Suprapubic skin (tissue), 4 donors: ENCODE measurements at regions not wholly inside any gene's neighbourhood (a gene's known extent, or its start where the extent isn't known, plus 50 kb on each side); places are given as distances from the start of the nearest gene placed in this dataset.

Experiments used
- DNase-seq, 2 donors: peaks; one replicate each; pipeline ENCODE4 v3.0.0-alpha.2; 2019; ENCODE audit warnings: low spot score in 2 of 2
- H3K27ac ChIP-seq: fragments of 200-600 bp; sonication (generic); one replicate; pipeline ENCODE4 v1.5.1; 2019
- H3K27me3 ChIP-seq: fragments of 200-600 bp; sonication (generic); one replicate; pipeline ENCODE4 v1.5.1; 2019
- H3K36me3 ChIP-seq: fragments of 200-600 bp; sonication (generic); one replicate; pipeline ENCODE4 v1.5.1; 2019
- H3K4me1 ChIP-seq: fragments of 200-600 bp; sonication (generic); one replicate; pipeline ENCODE4 v1.5.1; 2019
- H3K4me3 ChIP-seq: fragments of 200-600 bp; sonication (generic); one replicate; pipeline ENCODE4 v1.5.1; 2019; ENCODE audit warnings: mild to moderate bottlenecking
- H3K9me3 ChIP-seq: fragments of 200-600 bp; sonication (generic); one replicate; pipeline ENCODE4 v1.5.1; 2019
- EP300 ChIP-seq: sonication (generic); formaldehyde crosslinking; IDR thresholded peaks from one replicate; pipeline ENCODE4 v1.6.1; 2017; ENCODE audit warnings: antibody characterized with exemption
- POLR2A ChIP-seq, 2 donors: fragments of 450-650 bp; IDR thresholded peaks; one replicate each; pipeline ENCODE4 v1.6.1; 2017; ENCODE audit warnings: antibody characterized with exemption in 2 of 2, mild to moderate bottlenecking in 2 of 2, moderate library complexity in 2 of 2
- POLR2AphosphoS5 ChIP-seq, 3 donors: sonication (generic); formaldehyde crosslinking; IDR thresholded peaks; one replicate each; pipeline ENCODE4 v1.6.1; 2017; ENCODE audit warnings: antibody characterized with exemption in 3 of 3
- WGBS: methylation state at CpG from one replicate; pipeline ENCODE4 v1.1.5; 2018; 5-methylcytosine and 5-hydroxymethylcytosine counted together
- TF ChIP-seq, protein P1 (sequence below), 2 donors: fragments of 200-600 bp in 1 of 2; fragments of 450-650 bp in 1 of 2; sonication (generic) in 1 of 2; IDR thresholded peaks; one replicate each; pipeline ENCODE4 v1.5.1; 2016 to 2019; ENCODE audit warnings: antibody characterized with exemption in 2 of 2, mild to moderate bottlenecking in 1 of 2, moderate library complexity in 1 of 2

DNA sequence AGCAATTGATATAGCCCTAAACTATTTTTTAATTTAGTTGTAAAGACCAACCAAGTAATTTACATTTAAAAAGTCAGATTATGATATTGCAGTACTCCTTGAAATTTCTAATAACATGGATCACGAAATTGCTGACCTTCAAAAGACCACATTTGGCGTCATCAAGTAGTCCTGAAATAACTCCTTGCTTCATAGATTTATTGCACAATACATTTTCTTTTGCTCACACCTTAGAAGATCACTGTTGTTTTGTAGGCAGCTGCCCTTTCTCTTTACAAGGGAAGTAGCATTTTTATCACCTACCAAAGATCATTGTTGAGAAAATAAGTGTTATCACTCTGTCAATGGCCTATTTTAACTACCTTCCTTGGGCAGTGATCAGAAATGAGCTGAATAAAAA is 815.8 kb downstream of the METTL15 start:
- WGBS = 85% methylated on average over 2 of the region's 2 CpGs
- H3K27me3 ChIP-seq = no peaks in the 10 kb centered on the region
- no peak overlapping the region for H3K27ac ChIP-seq
- TF ChIP-seq, protein P1, sequence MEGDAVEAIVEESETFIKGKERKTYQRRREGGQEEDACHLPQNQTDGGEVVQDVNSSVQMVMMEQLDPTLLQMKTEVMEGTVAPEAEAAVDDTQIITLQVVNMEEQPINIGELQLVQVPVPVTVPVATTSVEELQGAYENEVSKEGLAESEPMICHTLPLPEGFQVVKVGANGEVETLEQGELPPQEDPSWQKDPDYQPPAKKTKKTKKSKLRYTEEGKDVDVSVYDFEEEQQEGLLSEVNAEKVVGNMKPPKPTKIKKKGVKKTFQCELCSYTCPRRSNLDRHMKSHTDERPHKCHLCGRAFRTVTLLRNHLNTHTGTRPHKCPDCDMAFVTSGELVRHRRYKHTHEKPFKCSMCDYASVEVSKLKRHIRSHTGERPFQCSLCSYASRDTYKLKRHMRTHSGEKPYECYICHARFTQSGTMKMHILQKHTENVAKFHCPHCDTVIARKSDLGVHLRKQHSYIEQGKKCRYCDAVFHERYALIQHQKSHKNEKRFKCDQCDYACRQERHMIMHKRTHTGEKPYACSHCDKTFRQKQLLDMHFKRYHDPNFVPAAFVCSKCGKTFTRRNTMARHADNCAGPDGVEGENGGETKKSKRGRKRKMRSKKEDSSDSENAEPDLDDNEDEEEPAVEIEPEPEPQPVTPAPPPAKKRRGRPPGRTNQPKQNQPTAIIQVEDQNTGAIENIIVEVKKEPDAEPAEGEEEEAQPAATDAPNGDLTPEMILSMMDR (IDR thresholded peaks at IDR 0.05) = no peak
- no peak overlapping the region for H3K4me3 ChIP-seq
- no peaks in the 10 kb centered on the region for H3K4me1 ChIP-seq
- H3K9me3 ChIP-seq = no peaks in the 10 kb centered on the region
- no peak for DNase-seq
- no peaks in the 10 kb centered on the region for H3K36me3 ChIP-seq

DNA sequence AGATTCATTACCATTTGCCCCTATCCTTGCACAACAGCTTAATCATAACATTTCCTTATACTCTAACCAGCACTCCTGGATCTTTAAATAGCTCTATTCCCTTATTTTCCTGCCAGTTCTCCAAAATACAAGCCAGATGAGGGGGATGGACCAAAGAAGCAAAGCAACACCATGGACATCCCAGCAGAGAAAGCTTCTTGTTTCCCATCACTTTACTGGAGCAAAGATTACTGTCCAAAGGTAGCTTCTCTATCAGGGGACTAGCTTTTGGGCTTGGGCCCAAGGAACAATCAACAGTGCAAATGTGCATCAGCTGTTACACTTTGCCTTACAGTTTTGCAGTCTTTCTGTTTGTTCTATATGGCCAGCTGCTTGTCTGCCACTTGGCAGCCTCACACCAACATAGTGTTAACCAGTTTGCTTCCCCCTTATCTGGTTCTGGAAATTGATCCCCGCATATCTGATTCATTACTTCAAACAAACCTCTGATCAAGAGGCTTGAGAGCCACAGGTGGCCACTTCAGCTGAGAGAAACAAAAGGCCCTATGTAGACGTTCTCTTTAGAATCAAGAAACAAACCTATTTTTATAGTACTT is 814.3 kb downstream of the METTL15 start:
- no peak for DNase-seq
- Histone ChIP-seq H3K4me3 (no peak overlapping the region), H3K27ac (no peak overlapping the region), H3K36me3 (no peaks in the 10 kb centered on the region), H3K27me3 (no peaks in the 10 kb centered on the region), H3K4me1 (no peaks in the 10 kb centered on the region), H3K9me3 (no peaks in the 10 kb centered on the region)
- TF ChIP-seq EP300 (no peak), POLR2A (IDR thresholded peaks at IDR 0.05) (no peak), POLR2AphosphoS5 (IDR thresholded peaks at IDR 0.05) (no peak)
- TF ChIP-seq, protein P1 (IDR thresholded peaks at IDR 0.05) = no peak
- 79% methylated on average over 2 of the region's 2 CpGs for WGBS

DNA sequence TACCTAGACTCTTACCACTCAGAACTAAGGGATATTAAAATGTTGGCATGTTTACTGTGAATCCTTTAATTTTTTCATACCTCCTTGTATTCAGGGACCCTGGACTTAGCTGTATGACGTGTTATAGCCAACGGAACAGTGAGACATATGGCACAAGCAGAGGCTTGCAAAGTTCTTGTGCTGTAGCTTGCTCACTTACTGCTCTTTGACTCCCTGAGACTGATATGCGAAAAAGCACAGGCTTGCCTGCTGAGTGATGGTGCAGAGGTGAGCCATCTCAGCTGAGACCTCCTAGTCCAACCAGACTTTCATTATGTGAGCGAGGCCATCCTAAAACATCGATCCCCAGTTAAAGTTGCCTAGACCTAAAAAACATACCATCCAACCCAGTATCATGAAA is 811.0 kb downstream of the METTL15 start:
- H3K36me3 ChIP-seq = no peaks in the 10 kb centered on the region
- H3K4me1 ChIP-seq = no peaks in the 10 kb centered on the region
- 59% methylated on average over 5 of the region's 5 CpGs for WGBS
- DNase-seq = no peak
- no peaks in the 10 kb centered on the region for H3K27me3 ChIP-seq
- TF ChIP-seq, protein P1 (IDR thresholded peaks at IDR 0.05) = no peak
- TF ChIP-seq POLR2AphosphoS5 (IDR thresholded peaks at IDR 0.05) = no peak
- no peak for TF ChIP-seq POLR2A (IDR thresholded peaks at IDR 0.05)
- no peak for TF ChIP-seq EP300
- no peaks in the 10 kb centered on the region for H3K9me3 ChIP-seq
- H3K4me3 ChIP-seq = no peak overlapping the region
- H3K27ac ChIP-seq = no peak overlapping the region

DNA sequence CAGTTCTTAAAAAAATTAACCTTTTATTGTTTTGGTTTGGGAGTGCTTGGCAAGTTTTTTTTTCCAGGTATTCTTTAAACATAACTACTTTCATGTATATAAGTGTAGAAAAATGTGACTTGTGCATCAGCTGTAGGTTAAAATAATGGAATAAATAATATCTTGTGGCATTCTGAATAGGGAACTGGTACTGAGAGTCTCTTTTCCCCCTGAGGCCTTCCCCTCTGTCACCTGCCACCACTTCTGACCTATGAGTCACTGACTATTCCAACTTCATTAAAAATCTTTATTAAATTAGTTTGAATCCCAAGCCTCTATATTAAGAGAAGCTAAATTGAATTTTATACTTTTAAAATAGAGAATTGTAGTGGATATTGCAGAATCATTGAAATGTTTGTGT is 805.7 kb downstream of the METTL15 start:
- H3K27me3 ChIP-seq = no peaks in the 10 kb centered on the region
- H3K36me3 ChIP-seq = no peaks in the 10 kb centered on the region
- TF ChIP-seq POLR2AphosphoS5 (IDR thresholded peaks at IDR 0.05) = no peak
- TF ChIP-seq, protein P1 (IDR thresholded peaks at IDR 0.05) = no peak
- no peak for TF ChIP-seq EP300
- no peak for TF ChIP-seq POLR2A (IDR thresholded peaks at IDR 0.05)
- no peaks in the 10 kb centered on the region for H3K9me3 ChIP-seq
- H3K27ac ChIP-seq = no peak overlapping the region
- no peaks in the 10 kb centered on the region for H3K4me1 ChIP-seq
- no peak for DNase-seq
- H3K4me3 ChIP-seq = no peak overlapping the region

DNA sequence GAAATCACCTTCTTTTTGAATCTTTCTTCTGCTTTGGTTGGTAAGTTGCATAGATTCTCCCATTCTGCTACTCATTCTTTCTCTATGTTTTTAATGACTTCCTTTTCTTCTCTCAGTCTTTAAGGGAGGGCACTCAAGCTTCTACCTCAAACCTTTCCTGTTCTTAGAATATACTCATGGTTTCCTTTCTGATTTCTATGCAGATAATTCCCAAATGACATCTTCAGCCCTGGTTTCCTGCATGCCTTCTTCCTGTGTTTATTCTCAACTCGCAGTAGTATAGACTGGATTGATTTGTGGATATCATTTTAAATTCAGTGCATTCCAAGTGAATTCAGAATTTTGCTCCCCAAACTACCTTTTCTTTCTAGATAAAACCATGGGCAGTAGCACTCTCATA is 803.6 kb downstream of the METTL15 start:
- no peaks in the 10 kb centered on the region for H3K4me1 ChIP-seq
- H3K36me3 ChIP-seq = no peaks in the 10 kb centered on the region
- H3K9me3 ChIP-seq = no peaks in the 10 kb centered on the region
- TF ChIP-seq, protein P1 (IDR thresholded peaks at IDR 0.05) = no peak
- no peak for TF ChIP-seq POLR2A (IDR thresholded peaks at IDR 0.05)
- no peak for TF ChIP-seq POLR2AphosphoS5 (IDR thresholded peaks at IDR 0.05)
- no peak for TF ChIP-seq EP300
- H3K4me3 ChIP-seq = no peak overlapping the region
- H3K27me3 ChIP-seq = no peaks in the 10 kb centered on the region
- WGBS = 52% methylated on average over 1 of the region's 1 CpG
- no peak overlapping the region for H3K27ac ChIP-seq
- no peak for DNase-seq
